ENCODE measurements at regions not wholly inside any gene's neighbourhood (a gene's known extent, or its start where the extent isn't known, plus 50 kb on each side); places are given as distances from the start of the nearest gene placed in this dataset.

DNA sequence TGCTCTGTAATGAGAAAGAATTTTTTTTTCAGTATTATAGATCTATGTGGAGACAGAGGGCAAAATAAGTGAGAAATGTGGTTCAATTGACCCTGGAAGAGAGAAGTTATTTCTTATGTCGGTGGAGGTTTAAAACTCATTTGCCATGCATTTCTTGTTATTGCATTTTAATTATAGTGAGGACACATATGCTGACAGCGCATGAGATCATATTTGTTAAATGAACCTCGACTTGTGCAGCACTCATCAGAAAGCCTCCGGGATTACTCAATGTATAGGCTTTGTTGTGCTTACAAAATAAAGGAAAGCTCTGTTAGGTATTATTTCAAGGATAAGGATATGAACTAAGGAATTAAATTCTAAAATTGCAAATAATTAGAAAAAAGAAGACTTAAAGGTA, 915.1 kb upstream of the MAP3K7 start:
- no peaks in the 10 kb centered on the region for H3K36me3 ChIP-seq
- no peaks in the 10 kb centered on the region for H3K27me3 ChIP-seq
- intact Hi-C loops (cut with DNase I; ENCODE audit: low total_unique reads) = no loop called here
- no peak for DNase-seq
- no peaks in the 10 kb centered on the region for H3K4me1 ChIP-seq
- no peaks in the 10 kb centered on the region for H3K9me3 ChIP-seq
- no peak overlapping the region for H3K4me3 ChIP-seq
- TF ChIP-seq, protein P1, sequence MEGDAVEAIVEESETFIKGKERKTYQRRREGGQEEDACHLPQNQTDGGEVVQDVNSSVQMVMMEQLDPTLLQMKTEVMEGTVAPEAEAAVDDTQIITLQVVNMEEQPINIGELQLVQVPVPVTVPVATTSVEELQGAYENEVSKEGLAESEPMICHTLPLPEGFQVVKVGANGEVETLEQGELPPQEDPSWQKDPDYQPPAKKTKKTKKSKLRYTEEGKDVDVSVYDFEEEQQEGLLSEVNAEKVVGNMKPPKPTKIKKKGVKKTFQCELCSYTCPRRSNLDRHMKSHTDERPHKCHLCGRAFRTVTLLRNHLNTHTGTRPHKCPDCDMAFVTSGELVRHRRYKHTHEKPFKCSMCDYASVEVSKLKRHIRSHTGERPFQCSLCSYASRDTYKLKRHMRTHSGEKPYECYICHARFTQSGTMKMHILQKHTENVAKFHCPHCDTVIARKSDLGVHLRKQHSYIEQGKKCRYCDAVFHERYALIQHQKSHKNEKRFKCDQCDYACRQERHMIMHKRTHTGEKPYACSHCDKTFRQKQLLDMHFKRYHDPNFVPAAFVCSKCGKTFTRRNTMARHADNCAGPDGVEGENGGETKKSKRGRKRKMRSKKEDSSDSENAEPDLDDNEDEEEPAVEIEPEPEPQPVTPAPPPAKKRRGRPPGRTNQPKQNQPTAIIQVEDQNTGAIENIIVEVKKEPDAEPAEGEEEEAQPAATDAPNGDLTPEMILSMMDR (IDR thresholded peaks at IDR 0.05) = no peak
- H3K27ac ChIP-seq = no peak overlapping the region

DNA sequence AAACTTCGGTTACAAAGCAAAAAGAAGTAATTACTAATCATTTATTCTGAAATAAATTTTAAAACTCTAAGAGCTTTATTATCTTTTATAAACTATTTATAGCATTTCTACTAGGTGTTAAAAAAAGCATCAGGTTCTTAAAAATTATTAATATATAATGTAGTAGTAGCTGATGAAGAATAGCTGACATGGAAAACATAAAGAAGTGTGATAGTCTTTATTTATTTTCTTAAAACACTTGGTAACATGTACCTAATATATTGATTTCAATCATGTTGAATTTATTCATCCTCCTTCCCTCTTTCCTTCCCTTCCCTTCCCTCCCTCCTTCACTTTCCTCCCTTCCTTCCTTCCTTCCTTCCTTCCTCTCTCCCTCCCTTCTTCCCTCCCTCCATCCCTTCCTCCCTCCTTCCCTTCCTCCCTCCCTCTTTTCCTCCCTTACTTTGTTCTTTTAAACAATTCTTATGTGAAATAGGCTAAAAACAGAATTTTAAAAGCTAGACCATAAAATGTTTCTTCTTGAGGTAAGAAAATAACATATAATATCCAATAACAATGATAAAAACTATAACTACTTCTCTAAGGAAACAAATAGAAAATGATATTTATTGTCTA, 913.9 kb upstream of the MAP3K7 start:
- no peaks in the 10 kb centered on the region for H3K4me1 ChIP-seq
- TF ChIP-seq, protein P1 (IDR thresholded peaks at IDR 0.05) = no peak
- intact Hi-C loops (cut with DNase I; ENCODE audit: low total_unique reads) = no loop called here
- H3K4me3 ChIP-seq = no peak overlapping the region
- no peaks in the 10 kb centered on the region for H3K36me3 ChIP-seq
- H3K27me3 ChIP-seq = no peaks in the 10 kb centered on the region
- H3K27ac ChIP-seq = no peak overlapping the region
- H3K9me3 ChIP-seq = no peaks in the 10 kb centered on the region
- no peak for DNase-seq

DNA sequence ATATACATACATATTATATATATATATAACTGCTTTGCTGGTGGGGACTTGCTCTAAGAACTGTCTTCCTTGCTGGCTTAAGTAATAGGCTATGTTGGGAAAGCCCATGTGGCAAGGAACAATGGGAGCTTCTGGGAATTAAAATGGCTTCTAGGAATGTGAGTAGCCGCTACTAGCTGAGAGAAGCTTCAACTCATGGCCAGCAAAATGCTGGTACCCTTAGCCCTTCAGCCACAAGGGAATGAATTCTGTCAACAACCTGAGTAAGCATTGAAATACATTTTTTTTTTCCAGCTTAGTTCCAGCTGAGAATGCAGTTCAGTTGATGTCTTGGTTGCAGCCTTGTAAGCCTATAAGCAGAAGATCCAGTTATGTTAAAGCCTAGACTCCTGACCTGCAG, 911.7 kb upstream of the MAP3K7 start:
- intact Hi-C loops (cut with DNase I; ENCODE audit: low total_unique reads) = no loop called here
- no peak overlapping the region for H3K4me3 ChIP-seq
- no peak for DNase-seq

DNA sequence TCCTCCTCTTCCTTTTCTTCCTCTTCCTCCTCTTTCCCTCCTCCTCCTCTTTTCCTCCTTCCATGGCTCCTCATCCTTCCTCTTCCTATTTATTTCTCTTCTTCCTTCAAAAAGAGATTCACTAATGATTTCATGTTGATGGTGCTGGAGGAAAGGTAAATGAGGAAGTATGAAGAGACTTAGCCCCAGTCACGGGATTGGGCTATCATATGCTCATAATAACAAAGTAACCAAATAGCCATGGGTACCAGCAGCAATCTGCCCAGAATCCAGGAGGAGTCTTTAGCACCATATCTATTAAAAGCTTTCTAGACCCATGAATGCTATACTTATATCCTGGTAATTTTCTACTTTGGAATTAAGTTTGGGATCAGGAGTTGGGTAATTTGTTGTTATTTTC, 910.9 kb upstream of the MAP3K7 start:
- Histone ChIP-seq H3K4me3 (no peak overlapping the region), H3K9me3 (no peaks in the 10 kb centered on the region), H3K36me3 (no peaks in the 10 kb centered on the region), H3K27ac (no peak overlapping the region), H3K27me3 (no peaks in the 10 kb centered on the region), H3K4me1 (no peaks in the 10 kb centered on the region)
- TF ChIP-seq, protein P1 (IDR thresholded peaks at IDR 0.05) = no peak
- DNase-seq = no peak
- intact Hi-C loops (cut with DNase I; ENCODE audit: low total_unique reads) = no loop called here

More for the DNA sequence above, 911.7 kb upstream of the MAP3K7 start:
- Histone ChIP-seq H3K4me1 (no peaks in the 10 kb centered on the region), H3K36me3 (no peaks in the 10 kb centered on the region), H3K9me3 (no peaks in the 10 kb centered on the region), H3K27ac (no peak overlapping the region), H3K27me3 (no peaks in the 10 kb centered on the region)
- TF ChIP-seq, protein P1 (IDR thresholded peaks at IDR 0.05) = no peak

DNA sequence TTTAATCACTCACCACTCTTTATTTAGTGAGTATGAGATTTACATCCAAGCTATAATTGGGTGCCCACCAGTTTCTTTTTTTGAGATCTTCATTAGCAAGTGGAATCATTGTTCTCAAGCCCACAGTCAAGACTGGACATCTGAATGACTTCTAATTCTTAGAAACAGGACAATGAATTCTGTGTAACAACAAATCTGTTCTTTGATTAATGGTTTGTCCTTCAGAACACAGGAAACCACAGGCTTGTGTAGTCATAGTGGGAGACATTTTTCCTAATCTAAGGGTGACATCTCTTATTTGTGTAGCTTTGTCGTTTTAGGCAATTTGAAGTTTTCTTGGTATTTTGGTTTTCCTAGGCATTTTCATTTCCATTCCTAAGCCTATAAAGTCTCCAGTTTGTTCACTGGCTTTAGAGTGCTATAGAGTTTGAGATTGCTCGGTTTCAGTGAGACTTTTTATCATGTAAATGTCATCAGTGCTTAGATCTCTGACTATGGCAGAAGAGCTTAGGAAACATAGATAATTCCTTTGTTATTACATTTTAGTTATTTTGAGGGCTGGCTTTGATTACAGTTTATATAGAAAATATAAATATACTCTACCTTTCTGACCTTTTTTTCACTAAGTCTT, 903.9 kb upstream of the MAP3K7 start:
- Histone ChIP-seq H3K4me3 (no peak overlapping the region), H3K9me3 (no peaks in the 10 kb centered on the region), H3K36me3 (no peaks in the 10 kb centered on the region), H3K27ac (no peak overlapping the region), H3K4me1 (no peaks in the 10 kb centered on the region), H3K27me3 (no peaks in the 10 kb centered on the region)
- no peak for DNase-seq
- TF ChIP-seq, protein P1 (IDR thresholded peaks at IDR 0.05) = no peak
- intact Hi-C loops (cut with DNase I; ENCODE audit: low total_unique reads) = no loop called here
